ENCODE measurements at regions not wholly inside any gene's neighbourhood (a gene's known extent, or its start where the extent isn't known, plus 50 kb on each side); places are given as distances from the start of the nearest gene placed in this dataset.

DNA sequence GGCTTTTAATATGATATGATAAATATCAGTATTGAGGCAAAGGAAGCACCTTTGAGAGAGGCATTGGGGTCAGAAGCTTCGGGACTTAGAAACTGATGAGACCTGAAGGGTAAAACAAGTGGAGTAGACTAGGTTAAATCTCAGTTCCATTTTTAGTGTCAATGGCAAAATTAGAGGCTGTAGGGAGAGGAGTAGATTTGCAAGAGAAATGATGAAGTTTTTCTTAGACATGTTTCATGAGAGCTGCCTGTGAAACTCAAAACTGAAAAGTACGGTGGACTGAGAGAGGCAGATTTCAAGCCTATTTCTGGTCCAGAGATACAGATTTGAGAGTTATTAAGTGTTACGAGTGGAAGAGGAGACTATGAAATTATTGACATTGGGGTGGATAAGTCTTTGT is 278.5 kb downstream of the TAF11L14 start:
- no peak for TF ChIP-seq POLR2A (IDR thresholded peaks at IDR 0.05)
- TF ChIP-seq, protein P1, sequence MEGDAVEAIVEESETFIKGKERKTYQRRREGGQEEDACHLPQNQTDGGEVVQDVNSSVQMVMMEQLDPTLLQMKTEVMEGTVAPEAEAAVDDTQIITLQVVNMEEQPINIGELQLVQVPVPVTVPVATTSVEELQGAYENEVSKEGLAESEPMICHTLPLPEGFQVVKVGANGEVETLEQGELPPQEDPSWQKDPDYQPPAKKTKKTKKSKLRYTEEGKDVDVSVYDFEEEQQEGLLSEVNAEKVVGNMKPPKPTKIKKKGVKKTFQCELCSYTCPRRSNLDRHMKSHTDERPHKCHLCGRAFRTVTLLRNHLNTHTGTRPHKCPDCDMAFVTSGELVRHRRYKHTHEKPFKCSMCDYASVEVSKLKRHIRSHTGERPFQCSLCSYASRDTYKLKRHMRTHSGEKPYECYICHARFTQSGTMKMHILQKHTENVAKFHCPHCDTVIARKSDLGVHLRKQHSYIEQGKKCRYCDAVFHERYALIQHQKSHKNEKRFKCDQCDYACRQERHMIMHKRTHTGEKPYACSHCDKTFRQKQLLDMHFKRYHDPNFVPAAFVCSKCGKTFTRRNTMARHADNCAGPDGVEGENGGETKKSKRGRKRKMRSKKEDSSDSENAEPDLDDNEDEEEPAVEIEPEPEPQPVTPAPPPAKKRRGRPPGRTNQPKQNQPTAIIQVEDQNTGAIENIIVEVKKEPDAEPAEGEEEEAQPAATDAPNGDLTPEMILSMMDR (IDR thresholded peaks at IDR 0.05), result no peak
- no peak for TF ChIP-seq EP300 (IDR thresholded peaks at IDR 0.05)
- no peak for TF ChIP-seq POLR2AphosphoS5 (IDR thresholded peaks at IDR 0.05)
